ENCODE measurements at regions not wholly inside any gene's neighbourhood (a gene's known extent, or its start where the extent isn't known, plus 50 kb on each side); places are given as distances from the start of the nearest gene placed in this dataset.

DNA sequence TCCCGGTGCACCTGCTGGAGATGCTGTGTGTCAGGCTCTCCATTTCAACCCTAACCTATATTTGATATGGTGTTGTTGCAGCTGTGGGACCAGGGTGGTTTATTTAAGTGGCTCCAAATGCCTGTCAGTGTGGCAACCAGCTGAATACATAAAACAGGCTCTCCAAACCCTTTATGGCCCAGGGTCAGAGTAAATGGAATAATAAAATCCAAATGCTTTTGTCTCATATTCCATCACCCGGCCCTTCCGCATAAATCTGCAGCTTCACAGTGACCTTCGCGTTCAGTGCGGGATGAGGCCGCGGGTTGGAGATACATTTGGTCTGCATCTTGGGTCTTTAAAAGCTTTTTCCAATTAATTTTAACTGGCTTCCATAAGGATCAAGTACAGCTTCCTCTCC, 382.1 kb upstream of the NR2F2 start:
- DNase-seq: no peak

DNA sequence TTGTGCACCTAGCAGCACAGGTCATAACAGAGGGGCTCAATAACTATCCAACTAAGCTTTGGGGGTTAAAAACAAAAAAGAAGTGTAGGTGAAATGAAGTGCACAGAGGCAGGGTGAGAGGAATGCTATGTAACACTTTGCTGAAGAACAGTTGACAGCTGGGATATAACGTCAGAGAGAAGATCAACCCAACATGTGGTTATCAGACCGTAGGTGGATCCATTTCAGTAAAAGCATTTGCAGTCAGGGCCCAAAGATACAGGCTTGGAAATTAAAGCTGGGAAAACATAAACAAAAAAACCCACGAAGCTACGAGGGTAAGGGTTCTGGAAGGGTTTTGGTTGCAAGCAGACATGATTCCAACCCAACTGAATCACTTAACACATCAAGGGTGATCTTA, 377.5 kb upstream of the NR2F2 start:
- DNase-seq: no peak

DNA sequence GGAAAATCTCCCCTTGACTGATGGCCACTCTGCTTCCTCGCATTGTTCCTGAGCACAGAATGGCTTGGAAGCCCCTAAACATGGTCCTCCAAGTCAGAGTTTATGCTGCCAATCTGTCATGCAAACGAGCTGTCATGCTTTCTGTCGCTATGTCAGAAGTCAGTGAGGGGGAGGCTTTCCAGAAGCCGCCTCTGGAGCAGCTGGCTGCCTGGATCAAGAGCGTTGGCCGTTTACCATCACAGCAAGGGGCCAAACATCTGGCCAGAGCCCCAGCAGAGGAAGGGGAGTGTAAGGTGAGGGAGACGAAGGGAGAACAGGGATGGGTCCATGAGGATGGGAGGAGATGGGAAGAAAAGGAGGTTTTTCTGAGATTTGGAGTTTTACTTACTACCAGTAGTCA, 372.6 kb upstream of the NR2F2 start:
- DNase-seq: no peak

DNA sequence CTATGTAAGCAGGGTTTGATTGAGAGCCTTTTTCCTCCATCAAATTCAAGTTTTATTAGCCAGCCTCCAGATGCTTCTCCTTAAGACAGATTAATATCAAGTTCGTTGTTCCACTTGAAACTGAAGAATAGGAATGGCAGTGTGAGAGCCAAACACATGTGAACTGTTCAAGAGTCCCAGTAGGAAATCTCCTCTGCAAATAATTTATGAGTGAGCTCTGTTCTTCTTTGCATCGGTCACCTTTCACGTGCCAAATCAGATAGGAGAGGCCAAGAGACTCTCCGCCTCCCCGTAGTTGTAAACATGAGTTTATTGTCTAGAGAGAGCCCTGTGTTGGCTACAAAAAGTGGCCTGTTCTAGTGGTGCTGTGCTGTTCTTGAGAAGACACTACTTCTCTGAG, 372.1 kb upstream of the NR2F2 start:
- no peak for DNase-seq

DNA sequence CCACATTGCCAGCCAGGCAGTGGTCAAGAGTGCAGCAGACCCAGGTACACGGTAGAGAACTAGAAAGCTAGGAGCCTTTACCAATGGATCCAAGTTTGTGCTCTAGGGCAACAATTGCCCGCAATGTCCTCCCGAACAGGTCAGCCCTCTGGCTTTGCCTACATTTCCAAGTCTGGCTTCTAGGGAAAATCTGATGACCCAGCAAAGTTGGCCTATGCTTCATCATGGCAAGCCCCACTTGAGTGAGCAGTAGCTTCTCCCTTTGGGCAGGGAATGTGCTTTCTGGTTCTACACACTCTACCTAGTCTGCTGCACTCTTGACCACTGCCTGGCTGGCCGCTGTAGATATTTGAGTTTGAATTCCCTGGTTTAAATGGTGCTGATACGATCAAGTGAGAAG, 361.6 kb upstream of the NR2F2 start:
- no peak for DNase-seq

DNA sequence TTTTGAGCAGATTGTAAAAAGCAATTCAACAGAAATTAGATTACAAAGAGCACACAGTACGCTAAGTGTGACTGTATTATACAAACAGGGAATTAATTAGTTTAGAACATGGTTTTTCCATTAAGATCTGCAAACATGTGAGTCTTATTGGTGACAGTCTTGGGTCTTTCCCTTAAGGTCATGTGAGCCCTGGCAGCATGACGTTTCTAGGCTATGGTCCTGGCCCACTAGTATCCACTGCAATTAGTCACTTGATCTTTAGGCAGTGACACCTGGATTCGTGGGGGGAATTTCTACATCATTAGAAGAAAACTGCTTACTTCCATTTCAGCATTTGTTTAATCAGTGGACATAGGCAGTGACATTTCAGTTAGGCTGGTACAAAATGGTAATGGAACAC, 360.2 kb upstream of the NR2F2 start:
- no peak for DNase-seq

DNA sequence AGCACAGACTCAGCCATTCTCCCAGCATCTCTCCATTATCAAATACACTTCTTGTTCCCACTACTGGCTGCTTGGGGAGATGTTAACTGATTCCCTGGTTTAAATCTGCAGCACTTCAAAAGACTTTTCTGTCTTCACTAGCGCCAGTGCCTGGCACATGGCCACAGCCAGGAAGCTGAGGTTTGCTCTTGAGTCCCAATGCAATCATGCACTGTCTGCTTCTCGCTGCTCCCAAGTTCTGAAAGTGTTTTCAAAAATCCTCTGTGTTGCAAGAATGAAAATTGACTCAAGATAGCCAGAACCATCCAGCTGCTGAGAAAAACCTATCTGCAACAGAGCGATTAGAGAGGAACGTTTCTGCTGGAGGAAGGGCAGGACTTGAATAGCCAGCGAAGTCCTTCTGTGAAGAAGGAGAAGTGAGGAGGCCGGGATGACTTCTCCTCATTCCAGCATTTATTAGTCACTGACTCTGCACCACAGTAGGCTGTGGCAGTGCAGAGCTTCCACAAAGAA, 358.4 kb upstream of the NR2F2 start:
- no peak for DNase-seq

DNA sequence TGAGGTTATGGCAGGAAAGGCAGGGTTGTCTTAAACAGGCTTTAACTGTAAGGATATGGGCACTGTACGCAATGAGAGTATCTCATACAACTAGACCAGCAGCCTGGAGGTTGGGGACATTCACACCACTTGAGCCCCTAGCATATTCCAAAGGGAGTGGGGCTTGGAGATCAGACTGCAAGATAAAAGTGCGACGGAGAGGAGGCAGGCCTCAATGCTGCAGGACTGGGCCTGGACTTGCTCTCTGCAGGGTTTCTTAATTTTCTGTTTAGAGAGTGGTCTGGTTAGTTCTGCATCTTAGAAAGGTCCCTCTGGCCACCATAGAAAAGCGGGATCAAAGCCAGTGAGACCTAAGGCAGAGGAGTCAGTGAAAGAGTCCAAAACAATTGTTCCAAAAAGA, 357.7 kb upstream of the NR2F2 start:
- DNase-seq: no peak

DNA sequence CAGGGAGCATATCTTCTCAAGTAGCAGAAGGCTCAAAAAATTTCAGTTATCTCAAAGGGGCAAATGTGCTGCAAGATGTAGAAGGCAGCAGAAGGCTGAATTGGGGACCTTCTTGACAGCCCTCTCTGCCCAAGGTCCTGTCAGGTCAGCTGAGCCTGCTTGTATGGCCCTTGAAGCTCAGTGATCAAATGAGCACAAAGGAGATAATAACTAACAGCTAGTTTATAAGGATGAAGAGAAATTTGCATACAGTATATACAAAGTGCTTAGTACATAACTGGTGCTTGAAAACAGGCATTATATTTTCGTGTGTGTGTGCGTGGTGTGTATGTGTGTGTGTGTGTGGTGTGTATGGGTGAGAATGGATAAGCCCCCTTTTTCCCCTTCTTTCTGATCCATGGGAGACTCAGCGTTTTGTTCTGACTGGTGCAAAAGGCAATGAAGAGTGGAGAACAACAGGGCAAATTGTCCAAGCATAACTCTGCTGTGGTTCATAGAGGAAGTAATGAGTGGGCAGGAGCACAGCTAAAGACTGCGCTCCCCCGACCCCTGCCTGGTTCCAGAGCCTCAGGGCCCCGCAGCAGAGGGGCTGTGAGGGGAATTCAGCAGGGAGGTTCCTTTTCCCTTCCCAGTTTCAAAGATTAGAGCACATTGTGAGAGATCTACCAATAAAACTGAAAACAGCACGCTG, 356.8 kb upstream of the NR2F2 start:
- no peak for DNase-seq

DNA sequence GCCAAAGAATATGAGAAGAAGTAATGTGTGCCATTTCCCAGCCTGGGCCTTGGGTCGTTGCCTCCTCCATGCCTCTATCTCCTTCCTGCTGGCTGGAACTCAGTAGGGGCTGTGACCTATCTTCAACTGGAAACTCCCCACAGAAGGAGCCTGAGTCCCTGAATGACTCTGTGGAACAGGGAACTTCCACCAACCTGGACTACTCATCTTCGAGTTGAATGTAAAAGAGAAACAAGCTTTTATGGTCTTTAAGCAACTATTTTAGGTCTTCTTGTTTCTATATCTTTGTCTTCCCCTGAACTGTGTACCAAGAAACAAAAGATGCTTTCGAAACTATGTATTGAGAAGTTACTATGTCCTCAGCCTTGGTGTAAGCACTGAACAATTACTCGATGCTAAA, 355.3 kb upstream of the NR2F2 start:
- DNase-seq: no peak

DNA sequence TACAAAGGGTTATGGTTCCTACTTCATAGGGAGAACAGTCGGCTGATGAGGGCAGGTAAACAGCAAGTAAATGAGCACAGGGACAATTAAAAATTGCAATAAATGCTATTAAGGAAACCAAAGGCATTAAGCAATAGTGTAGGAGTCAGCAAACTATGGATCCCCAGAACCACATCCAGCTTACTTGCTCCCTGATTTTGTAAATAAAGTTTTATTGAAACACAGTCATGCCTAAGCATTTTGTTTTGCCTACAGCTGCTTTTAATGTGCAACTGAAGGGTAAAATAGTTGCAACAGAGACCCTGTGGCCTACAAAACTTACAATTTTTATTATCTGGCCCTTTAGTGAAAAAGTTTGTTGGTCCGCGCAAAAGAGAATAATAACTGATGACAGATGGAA, 351.2 kb upstream of the NR2F2 start:
- DNase-seq: no peak

DNA sequence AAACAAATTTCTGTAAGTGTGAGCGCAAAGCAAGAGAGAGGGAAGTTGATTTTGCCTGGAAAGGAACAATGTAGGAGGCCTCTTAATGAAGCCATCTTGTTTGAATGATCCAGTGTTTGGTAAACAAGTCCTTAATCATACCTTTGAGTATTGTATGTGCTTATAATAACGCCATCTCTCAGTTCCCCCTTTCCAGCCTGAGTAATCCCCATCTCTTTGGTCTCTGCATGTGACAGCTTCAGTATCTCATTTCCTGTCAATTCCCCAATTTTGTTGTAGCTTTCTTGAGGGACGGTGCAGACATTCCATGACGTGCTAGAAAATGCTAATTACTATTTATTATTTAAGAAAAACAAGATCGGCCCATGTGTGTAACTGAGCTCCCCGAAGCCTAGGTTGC, 349.3 kb upstream of the NR2F2 start:
- DNase-seq: no peak

DNA sequence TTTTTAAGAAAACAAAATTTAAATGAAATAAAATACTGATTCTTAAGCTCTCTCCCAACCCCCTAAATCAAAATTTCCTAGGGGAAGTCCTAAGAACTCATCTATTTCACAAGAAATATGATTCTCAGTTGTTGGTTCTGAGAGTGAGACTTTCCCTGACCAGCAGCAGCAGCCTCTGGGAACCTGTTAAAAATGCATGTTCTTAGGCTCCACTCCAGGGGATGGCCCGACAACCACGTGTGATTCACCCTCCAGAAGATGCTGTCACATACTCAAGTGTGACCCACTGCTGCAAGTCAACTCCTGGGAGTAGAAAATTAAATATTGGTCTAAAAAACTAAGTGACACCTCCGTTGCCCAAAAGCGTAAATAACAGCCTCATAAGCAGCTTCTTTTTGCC, 343.2 kb upstream of the NR2F2 start:
- no peak for DNase-seq

DNA sequence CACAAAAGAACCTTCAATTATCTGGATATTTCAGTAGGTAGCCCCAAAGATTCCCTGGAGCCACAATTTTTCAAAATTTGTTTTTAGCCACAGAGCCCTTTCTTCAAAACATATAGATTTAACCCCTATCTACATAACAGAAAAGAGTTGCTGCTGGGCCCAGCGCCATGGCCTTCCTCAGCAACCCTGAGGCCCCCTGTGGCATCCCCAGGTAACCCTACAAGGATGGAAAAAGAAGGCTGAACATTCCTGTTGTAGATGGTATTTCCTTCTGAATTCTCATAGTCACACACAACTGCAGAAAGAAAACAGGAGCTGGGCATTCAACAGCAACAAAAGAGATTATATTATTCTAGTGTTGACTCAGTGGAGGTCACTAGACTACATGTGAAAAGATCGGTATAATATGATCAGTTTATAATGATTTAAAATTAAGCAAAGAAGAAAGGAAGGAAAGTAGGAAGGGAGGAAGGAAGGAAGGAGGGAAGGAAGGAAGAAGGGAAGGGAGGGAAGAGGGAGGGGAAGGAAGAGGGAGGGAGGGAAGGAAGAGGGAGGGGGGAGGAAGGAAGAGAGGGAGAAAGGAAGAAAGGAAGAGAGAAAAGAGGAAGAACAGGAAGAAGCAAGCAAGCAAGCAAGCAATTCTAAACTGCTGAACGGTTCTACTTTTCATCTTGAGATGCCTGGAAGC, 342.5 kb upstream of the NR2F2 start:
- no peak for DNase-seq

DNA sequence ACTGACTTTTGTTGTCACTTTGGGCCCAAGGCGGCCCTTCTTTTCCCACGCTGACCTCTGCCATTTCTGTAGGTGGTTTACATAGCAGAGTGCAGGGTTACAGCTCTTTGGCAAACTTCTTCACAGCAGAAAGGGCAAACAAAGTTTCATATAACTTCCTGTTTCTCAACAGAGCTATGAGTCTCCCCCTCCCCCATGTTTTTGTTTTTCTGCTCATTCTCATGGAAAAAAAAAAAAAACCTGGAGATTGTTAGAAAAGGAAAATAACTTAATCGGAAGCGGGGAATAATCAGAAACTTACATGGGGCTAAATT, 342.0 kb upstream of the NR2F2 start:
- DNase-seq: no peak

DNA sequence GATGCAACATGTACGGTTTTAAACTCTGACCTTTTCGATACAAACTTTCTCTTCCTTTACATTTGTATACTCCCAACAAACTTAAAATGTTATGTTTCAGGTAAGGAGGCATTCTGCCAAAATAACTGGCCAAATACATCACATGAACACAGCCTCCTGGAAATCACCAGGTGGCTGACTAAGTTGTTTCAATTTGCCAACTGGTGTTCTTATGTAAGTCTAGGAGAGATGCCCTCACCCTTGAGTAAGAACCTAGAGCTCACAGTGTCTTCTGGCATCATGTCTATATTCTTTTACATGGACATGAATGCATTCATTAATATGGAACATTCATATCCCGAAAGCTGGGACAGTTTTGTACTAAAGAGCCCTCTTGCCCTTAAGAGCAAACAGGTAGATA, 341.1 kb upstream of the NR2F2 start:
- no peak for DNase-seq

DNA sequence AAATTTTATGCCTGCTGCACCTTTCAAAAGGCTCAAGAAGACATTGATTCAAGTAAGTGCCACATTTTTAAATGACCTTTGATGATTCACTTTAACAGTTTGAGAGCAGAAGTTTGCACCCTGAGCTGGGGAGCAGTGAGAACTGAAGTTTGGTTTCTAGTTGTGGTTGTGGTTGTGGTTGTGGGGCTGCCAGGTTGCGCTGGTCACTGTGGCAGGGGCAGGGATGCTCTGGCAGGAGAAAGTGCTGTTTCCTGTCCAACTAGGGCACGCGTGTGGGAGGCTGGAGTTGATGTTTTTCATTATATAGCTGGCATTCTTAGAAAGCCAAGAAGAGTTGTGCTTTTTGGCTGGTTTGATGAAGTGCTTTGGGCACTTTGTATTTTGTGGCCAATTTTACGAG, 339.7 kb upstream of the NR2F2 start:
- DNase-seq: no peak

DNA sequence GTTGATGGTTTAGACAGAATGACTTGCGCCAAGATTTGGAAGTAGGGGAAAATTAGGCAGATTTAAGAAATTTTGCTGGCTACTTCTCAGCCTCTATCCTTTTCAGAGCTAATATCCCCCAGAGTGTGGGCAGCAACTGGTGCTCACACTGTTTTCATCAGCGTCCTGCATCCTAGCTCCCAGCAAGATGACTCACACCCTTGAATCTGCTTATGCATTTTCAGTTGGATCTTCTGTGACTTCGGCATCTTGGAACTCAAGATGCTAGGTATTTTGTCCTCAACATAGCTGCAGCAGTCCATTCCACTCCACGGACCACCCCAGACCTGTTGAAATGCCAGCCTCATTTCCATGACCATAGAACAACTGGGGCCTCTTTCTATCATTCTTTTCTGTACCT, 336.1 kb upstream of the NR2F2 start:
- no peak for DNase-seq

DNA sequence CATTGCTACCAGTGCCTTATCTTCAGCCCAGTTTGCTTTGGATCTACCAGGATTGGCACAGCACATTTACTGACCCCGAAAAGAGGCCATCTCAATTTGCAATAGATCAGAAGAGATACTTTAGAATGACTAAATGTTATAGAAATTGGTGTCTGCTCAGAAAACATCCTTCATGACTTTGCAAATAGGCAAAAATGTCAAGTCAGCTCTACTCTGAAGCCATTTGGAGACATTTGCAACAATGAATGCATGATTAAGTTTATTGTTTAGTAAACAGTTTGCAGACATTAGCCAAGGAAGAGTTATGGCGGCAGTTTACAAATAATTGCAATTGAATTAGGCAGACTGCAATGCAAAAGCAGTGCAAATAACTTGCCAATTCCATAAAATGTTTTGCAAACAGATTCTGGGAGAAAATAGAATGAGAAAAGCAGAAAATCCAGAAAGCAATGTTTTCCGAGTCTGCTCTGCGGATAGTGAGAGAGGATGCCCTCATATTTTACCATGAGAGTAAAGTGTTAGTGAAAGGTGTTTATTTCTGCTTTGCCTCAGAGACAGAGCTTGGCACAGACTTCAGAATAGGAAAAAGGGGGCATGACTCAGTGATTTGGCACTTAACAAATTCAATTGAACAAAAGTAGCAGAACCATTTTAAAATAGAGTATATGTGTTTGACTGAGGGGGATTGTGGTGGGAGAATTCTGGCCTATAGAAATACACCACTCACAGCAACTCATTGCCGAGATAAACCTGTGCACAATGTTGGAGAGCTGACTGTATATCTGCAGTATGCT, 334.9 kb upstream of the NR2F2 start:
- no peak for DNase-seq

DNA sequence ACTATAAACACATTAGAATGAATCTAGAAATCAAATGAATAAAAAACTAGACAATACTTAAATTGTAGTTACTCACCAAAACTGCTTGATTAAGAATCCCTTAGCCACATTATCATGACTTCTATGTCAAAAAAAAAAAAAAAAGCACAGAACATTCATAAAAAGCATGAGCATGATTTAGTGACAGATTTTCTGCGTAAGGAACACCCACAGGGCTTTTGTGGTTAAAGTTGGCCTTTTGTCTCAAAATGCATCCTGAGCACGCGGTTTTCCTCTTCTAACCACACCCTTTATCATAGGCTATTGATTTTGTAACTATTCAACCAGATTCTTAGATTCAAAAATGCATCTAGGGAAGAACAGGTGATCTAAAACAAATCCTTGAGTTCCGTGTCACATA, 334.0 kb upstream of the NR2F2 start:
- DNase-seq: no peak

DNA sequence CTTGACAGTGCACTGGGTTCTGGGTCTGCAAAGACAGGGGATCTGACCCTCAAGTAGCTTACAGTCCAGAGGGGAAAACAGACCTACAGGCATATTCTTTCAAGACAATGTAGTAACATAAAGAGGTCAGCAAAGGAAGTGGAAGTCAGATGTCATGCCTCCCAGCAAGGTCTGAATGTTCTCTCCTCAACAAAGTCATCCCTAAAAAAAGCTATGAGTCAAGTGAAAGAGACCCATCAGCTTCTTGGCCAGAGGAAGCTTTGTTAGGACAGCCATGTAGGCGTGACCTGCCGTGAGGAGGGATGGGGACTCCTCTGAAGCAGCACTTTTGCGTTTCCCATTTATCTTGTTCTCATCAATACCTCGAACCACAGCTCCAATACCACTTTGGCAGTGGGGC, 331.6 kb upstream of the NR2F2 start:
- no peak for DNase-seq

DNA sequence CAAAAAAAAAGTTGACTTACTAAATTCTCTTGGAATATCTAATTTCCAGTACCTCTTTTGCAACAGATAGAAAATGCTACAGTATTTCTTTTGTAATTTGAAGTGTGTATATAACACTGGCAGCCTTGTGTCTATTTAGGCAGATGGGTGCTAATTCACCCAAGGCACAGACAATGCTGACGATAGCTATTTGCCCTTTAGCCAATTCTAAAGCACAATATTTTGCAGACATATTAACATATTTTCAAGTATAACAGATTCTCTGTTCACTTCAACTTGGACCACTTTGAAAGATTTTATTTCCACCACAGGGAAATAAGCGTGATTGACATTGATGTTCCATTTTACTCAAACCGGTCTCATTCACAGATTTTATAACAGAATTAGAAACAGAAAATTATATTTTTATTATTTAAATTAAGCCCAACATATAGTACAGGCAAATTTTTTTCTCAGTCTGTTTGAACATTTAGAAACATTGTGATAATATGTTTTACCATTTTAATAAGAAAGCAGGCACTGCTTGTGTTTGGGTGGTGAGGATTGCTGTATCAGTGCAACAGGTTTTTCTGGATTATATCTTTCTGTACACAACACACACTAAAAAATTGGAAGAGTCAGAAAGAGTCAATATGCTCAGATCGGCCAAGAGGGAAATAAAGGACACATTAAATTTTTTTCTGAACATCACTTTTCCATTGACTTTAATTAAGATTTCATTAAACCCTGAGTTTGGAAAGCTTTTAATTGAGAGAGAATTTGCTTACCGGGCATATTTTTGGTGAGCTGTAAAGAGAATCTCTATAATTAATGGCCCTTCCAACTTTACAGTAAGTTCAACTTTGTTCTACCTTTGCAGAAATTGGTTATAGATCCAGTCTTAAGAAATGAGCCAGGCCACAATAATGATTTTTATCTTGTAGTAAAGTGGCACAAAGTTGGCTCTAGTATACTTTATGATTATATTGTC, 327.3 kb upstream of the NR2F2 start:
- no peak for DNase-seq

DNA sequence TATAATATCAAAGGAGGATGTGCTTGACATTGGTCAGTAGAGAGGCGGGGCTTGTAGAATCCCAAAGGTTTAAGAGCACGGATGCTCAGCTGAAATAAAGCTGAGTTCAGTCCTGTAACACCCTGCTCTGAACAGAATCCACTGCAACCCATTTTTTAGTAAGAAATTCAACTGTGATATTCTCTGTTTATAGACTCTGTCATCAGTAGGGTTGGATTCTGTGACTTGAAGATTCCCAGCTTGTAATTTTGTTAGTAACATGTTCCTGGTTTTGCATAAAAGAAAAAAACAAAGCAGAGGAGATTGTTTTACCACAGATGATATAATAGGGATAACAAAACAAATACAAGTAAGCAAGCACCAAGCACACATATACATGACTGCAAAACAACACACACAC, 324.6 kb upstream of the NR2F2 start:
- DNase-seq: no peak
